ENCODE measurements at regions not wholly inside any gene's neighbourhood (a gene's known extent, or its start where the extent isn't known, plus 50 kb on each side); places are given as distances from the start of the nearest gene placed in this dataset.

DNA sequence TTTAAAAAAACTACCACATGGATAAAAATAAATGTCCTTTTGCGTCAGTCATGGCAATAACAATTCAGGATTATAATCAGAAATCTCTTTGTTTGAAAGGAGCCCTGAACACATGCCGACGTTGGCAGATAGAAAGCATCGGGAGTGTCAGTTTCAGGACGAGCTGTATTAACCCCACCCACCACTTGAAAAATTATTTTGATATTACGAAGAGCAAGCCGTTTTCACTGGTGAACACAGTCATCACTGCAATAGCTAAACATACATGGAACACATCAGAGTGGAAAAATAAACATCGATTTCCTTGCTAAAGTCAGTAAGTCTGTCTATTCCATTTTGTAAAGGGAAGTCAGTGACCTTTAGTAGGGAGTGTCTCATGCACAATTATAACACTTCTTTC, 266.4 kb upstream of the FBXL7 start:
- TF ChIP-seq, protein P1, sequence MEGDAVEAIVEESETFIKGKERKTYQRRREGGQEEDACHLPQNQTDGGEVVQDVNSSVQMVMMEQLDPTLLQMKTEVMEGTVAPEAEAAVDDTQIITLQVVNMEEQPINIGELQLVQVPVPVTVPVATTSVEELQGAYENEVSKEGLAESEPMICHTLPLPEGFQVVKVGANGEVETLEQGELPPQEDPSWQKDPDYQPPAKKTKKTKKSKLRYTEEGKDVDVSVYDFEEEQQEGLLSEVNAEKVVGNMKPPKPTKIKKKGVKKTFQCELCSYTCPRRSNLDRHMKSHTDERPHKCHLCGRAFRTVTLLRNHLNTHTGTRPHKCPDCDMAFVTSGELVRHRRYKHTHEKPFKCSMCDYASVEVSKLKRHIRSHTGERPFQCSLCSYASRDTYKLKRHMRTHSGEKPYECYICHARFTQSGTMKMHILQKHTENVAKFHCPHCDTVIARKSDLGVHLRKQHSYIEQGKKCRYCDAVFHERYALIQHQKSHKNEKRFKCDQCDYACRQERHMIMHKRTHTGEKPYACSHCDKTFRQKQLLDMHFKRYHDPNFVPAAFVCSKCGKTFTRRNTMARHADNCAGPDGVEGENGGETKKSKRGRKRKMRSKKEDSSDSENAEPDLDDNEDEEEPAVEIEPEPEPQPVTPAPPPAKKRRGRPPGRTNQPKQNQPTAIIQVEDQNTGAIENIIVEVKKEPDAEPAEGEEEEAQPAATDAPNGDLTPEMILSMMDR (IDR thresholded peaks at IDR 0.05): no peak
- no peak for DNase-seq (ENCODE audit: low spot score)
- H3K27ac ChIP-seq: no peak overlapping the region
- peak overlapping the region; percentile 55 for H3K4me3 ChIP-seq

DNA sequence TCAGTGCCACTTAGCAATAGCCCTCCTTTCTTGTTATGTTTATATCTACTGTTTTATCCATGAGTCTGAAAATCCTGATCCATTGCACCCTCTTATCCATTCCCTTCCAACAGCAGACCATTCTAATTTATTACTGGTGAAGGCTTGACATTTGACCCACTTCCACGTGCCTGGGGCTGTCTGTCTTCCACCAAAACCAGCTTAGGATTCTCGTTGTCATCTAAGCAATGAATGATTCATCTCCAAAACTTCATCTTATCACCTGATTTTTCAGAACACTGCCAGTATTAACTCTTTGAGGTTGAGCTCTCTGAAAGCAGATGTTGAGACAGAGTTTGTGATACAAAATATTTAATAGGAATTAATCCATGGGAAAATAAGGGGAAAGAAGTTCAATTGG, 277.8 kb upstream of the FBXL7 start:
- Histone ChIP-seq H3K27ac (no peak overlapping the region), H3K4me3 (no peak overlapping the region)
- DNase-seq (ENCODE audit: low spot score): no peak
- TF ChIP-seq, protein P1 (IDR thresholded peaks at IDR 0.05): no peak

DNA sequence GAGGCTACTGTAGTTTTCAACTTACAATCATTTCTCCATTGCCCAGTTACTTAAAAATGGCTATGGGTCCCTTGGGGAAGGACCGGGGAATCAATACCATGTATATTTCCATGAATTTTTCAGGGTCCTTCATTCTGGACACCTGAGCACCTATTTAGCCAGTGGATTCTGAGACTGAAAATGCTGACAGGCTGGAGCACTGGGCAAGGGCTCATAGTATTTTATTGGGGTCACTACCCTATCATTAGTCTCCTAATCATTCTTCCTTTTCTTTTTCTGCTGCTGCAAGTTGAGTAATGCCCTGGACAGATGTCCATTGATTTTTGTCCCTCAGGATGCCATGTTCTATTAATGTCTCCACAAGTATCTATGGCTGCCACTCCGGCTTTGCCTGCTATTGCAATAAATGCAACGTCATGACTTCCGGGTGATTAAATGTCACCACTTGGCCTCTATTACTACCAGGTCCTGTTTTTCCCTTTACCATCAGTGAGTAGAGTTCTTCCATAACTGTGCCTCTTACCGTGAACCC, 279.3 kb upstream of the FBXL7 start:
- H3K4me3 ChIP-seq: no peak overlapping the region
- no peak for DNase-seq (ENCODE audit: low spot score)

DNA sequence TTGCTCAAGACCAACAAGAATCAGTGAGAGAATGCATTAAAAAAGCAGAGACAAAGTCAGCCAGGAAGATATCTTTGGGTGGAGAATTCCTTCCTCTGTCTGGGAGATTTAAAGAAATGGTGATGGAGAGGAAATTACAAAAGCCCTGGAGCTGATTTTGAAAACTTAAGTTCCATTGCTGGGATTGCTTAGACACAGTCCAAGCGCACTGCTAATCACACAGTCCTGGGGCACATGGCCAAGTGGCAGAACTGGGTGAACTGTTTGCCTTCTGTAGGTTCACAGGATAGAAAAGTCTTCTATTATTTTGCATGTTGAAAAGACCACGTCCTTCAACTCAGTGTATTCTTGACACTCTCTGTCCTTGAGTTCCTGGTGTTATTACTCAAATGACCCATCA, 284.9 kb upstream of the FBXL7 start:
- Histone ChIP-seq H3K27ac (no peak overlapping the region), H3K4me3 (no peak overlapping the region)
- DNase-seq (ENCODE audit: low spot score): no peak
- TF ChIP-seq, protein P1 (IDR thresholded peaks at IDR 0.05): no peak

More for the DNA sequence above, 279.3 kb upstream of the FBXL7 start:
- TF ChIP-seq, protein P1 (IDR thresholded peaks at IDR 0.05): no peak
- no peak overlapping the region for H3K27ac ChIP-seq

DNA sequence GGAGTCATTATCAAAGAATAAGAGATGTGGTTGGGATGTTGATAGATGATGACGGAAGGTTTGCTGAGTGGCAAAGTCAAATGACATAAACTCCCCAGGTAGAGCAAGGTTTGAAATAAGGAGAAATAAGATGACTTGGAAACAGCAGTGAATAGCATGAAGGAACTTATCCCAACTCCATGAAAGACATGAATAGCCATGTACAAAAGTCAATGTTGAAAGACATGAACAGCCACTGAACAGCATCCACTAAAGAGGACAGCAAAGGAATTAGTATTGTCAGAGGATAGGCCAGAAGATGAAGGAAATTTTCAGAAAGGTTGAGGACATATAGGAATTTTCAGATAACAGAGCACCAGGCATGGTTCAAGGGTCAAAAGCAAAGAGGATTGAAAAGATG, 286.0 kb upstream of the FBXL7 start:
- no peak for DNase-seq (ENCODE audit: low spot score)
- TF ChIP-seq, protein P1 (IDR thresholded peaks at IDR 0.05): no peak
- no peak overlapping the region for H3K27ac ChIP-seq

DNA sequence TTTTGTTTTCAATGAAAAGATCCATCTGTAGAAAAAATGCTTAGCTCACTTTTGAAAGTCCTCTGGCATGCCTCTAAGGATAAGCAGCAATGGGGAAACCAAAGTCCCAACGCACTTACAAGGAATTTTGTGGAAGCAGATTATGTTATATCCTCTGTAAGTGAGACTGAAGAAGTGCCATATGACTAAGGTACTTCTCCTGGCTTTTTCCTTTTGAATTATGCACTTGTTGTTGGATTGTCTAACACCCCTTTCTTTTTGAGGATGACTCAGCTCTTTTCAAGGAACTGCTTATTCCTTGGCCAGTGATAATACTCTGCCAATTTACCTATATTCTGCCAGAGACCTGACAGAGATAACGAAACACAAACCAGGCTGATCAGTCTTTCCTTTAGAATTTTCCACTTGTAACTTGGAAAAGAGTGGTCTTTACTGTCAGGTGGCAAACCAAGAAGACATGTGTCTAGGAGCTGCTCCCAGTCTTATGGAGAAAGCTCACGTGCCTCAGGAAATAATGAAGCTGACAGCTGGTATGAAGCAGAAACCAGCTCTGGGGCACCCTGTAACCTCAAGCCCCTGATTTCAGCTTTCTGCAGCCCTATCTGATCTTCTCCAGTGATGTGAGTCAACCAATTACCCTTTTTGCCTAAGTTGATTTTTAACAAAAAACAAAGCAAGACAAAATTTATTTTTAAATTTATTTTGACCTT, 290.8 kb upstream of the FBXL7 start:
- Histone ChIP-seq H3K4me3 (no peak overlapping the region), H3K27ac (no peak overlapping the region)
- TF ChIP-seq, protein P1 (IDR thresholded peaks at IDR 0.05): no peak
- no peak for DNase-seq (ENCODE audit: low spot score)

More for the DNA sequence above, 286.0 kb upstream of the FBXL7 start:
- H3K4me3 ChIP-seq: no peak overlapping the region

DNA sequence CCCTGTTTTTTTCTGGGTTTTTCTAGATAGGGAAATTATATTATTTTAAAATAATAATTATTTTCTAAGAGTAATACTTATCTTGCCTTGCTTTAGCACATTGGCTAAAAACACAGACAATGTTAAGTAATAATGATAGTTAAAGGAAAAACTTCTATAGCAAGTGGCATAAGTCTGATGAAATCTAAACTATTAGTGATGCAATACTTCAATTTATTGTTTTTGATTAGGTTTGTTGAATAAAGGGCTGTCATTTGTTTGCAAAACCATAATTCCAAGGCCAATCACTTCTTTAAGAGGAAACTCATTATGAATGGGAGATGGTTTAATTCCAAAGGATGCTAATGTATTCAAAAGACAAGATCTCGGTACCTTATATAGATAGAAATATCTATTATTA, 293.8 kb upstream of the FBXL7 start:
- H3K4me3 ChIP-seq: no peak overlapping the region
- TF ChIP-seq, protein P1 (IDR thresholded peaks at IDR 0.05): no peak
- DNase-seq (ENCODE audit: low spot score): no peak

More for the DNA sequence above, 293.8 kb upstream of the FBXL7 start:
- H3K27ac ChIP-seq: no peak overlapping the region

All from coronary artery (tissue), 2 donors.